SK-N-MC (cell line): ENCODE measurements at regions not wholly inside any gene's neighbourhood (a gene's known extent, or its start where the extent isn't known, plus 50 kb on each side); places are given as distances from the start of the nearest gene placed in this dataset.

Experiments
- EZH2 ChIP-seq: fragments of 200-600 bp; sonication (generic); IDR thresholded peaks from one replicate; pipeline ENCODE4 v1.6.1; 2017; ENCODE audit warnings: antibody characterized with exemption
- FOXP2 ChIP-seq: optimal IDR thresholded peaks from 2 replicates; pipeline ENCODE3; 2011; ENCODE audit warnings: mild to moderate bottlenecking, moderate library complexity; ENCODE audit not compliant: insufficient read depth; ENCODE audit errors: extremely low read length, control extremely low read depth
- POLR2AphosphoS5 ChIP-seq: IDR thresholded peaks from 2 replicates; pipeline ENCODE4 v1.6.1; 2012; ENCODE audit warnings: mild to moderate bottlenecking, low read depth, low read length, borderline replicate concordance

DNA sequence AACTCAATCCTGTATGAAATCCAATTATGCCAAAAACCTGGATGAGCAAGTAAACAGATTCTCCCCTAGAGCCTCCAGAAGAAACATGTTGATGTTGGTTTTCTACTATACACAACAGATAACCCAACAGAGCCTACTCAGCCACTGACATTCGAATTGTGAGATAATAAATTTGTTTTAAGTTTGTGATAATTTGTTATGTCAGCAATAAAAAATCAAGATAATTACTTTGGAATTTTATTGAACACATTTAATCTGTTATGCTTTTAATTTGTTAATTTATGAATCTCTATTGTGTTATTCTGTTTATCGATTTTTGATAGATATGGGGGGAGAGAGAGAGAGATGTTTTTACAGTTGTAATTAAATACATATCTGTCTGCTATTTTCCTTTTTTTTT, 1016.1 kb upstream of the PCDH7 start:
- TF ChIP-seq POLR2AphosphoS5 (no peak), EZH2 (no peak), FOXP2 (no peak)
